ENCODE measurements at regions not wholly inside any gene's neighbourhood (a gene's known extent, or its start where the extent isn't known, plus 50 kb on each side); places are given as distances from the start of the nearest gene placed in this dataset. TPM values are rescaled to one million over a fixed set of nuclear protein-coding genes. Genes with fewer than 3 reads are reported as not detected.

GRCh38 chr9:88937248-88937647, 54.0 kb upstream of the S1PR3 start:
- Histone ChIP-seq H3K4me2 (ENCODE audit: low read length) (no peak overlapping the region), H3K9ac (ENCODE audit: low read length) (no peak overlapping the region), H3K27ac (ENCODE audit: low read depth, low read length) (no peak overlapping the region), H2BK5ac (ENCODE audit: low read length) (no peak overlapping the region), H3K4me3 (ENCODE audit: low read length) (no peak overlapping the region), H3K23ac (ENCODE audit: low read length) (no peak overlapping the region), H2AK5ac (ENCODE audit: low read length) (no peak overlapping the region), H3K4ac (ENCODE audit: low read depth, low read length) (no peak overlapping the region), H4K5ac (ENCODE audit: low read length) (no peak overlapping the region), H3K79me2 (ENCODE audit: control insufficient read depth, insufficient read depth, low read length) (no peaks in the 10 kb centered on the region), H3K4me1 (ENCODE audit: control insufficient read depth, low read depth, low read length) (no peaks in the 10 kb centered on the region), H3K18ac (ENCODE audit: low read length) (no peak overlapping the region), H2BK15ac (replicated peaks; ENCODE audit: low read depth) (no peak overlapping the region), H4K8ac (ENCODE audit: low read depth, low read length) (no peak overlapping the region), H3K36me3 (ENCODE audit: control insufficient read depth, insufficient read depth, low read length) (no peaks in the 10 kb centered on the region), H3K79me1 (ENCODE audit: low read length) (no peaks in the 10 kb centered on the region), H3K56ac (ENCODE audit: low read length) (no peak overlapping the region), H2BK120ac (ENCODE audit: low read depth, low read length) (no peak overlapping the region), H3K27me3 (ENCODE audit: insufficient read depth, low read length, poor library complexity) (no peaks in the 10 kb centered on the region)
- WGBS (ENCODE audit: extremely low coverage, insufficient coverage, low lambda C conversion rate) = no CpG with 5 or more reads among the region's 3 CpGs
- DNase-seq = no peak

- H3K79me1 ChIP-seq (ENCODE audit: low read length) = no peaks in the 10 kb centered on the region
- H3K9ac ChIP-seq (ENCODE audit: low read length) = no peak overlapping the region
- no peak overlapping the region for H3K4me3 ChIP-seq (ENCODE audit: low read length)
- no peak overlapping the region for H3K4me2 ChIP-seq (ENCODE audit: low read length)
- H3K79me2 ChIP-seq (ENCODE audit: control insufficient read depth, insufficient read depth, low read length) = no peaks in the 10 kb centered on the region
- no peaks in the 10 kb centered on the region for H3K4me1 ChIP-seq (ENCODE audit: control insufficient read depth, low read depth, low read length)
- H2BK120ac ChIP-seq (ENCODE audit: low read depth, low read length) = no peak overlapping the region
- H3K27ac ChIP-seq (ENCODE audit: low read depth, low read length) = no peak overlapping the region
- no peak overlapping the region for H3K56ac ChIP-seq (ENCODE audit: low read length)
- no peak overlapping the region for H4K8ac ChIP-seq (ENCODE audit: low read depth, low read length)
- H4K5ac ChIP-seq (ENCODE audit: low read length) = no peak overlapping the region
- no peaks in the 10 kb centered on the region for H3K27me3 ChIP-seq (ENCODE audit: insufficient read depth, low read length, poor library complexity)
- H3K18ac ChIP-seq (ENCODE audit: low read length) = no peak overlapping the region
- H2BK5ac ChIP-seq (ENCODE audit: low read length) = no peak overlapping the region
- no peak overlapping the region for H3K4ac ChIP-seq (ENCODE audit: low read depth, low read length)
- WGBS (ENCODE audit: extremely low coverage, insufficient coverage, low lambda C conversion rate) = no CpG with 5 or more reads among the region's 4 CpGs
- no peak overlapping the region for H3K23ac ChIP-seq (ENCODE audit: low read length)
- H3K36me3 ChIP-seq (ENCODE audit: control insufficient read depth, insufficient read depth, low read length) = no peaks in the 10 kb centered on the region
- DNase-seq = no peak
- H2BK15ac ChIP-seq (replicated peaks; ENCODE audit: low read depth) = no peak overlapping the region
- no peak overlapping the region for H2AK5ac ChIP-seq (ENCODE audit: low read length)
Observed at GRCh38 chr9:88938189-88938588, 53.1 kb upstream of the S1PR3 start.

Small RNAs in the stretch of these regions (small RNA-seq; reads per million reads assigned to genes)
- not detected for gene MIR4289 (ENCODE audit: insufficient read depth)
